SKM-1 (cell line): ENCODE measurements at regions not wholly inside any gene's neighbourhood (a gene's known extent, or its start where the extent isn't known, plus 50 kb on each side); places are given as distances from the start of the nearest gene placed in this dataset.

Source experiments
- DNase-seq: peaks from one replicate; lab custom pipeline; 2025; ENCODE audit not compliant: unreplicated experiment; lab: John Stamatoyannopoulos, UW

DNA sequence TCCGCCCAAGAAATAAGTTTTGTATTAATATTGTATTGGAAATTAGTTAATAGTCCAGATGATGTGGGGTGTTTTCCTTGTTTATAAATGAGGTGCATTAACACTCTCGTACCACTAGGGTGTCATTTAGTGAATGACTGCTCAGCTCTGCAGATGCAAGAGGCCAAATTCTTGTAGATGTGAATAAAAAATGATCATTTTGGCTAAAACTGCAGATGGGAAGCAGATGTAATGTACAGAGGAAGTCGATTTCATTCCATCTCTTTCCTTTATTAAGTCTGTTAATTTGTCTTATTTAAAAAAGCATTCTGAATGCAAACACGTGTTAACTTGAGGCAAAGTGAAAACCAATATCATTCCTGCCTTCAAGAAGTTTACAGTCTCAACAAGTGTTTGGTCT is 108.1 kb downstream of the DHX15 start:
- peak; percentile 3 for DNase-seq

DNA sequence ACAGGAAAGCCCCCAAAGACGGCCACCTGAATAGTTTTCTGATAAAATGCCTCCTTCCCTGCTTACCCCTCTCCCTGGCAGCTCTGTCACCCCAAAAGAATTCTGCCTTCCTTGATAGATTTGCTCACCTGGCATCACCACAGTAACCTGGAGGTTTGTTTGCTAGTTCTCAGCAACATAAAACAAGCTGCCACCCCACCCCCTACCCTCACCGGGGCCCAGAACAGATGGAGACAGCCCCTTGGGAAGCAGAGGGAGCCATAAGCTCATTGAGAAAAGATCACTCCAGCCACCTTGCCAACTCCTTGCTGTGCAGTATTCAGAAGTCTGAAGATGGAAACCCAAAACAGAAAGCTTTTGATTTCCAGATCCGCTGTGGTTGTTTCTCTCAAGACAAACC is 108.6 kb downstream of the DHX15 start:
- DNase-seq: no peak

DNA sequence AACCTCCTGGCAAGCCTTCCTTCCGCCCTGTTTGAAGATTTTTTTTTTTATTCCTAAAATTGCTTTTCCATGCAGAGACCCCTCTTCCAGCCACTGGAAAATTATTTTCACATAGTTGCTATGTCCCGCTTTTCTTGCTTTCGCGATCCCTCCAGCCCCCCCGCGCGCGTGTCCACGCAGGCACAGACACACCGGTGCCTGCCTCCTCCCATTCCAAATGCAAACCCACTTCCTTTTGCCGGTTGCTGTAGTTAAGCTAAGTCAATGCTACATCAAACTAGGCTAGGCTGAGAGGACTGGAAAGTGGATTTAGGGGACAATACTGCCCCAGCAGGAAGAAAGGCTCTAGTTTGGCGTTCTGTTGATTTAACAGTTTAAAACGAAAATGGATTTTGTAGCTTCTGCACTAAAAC is 111.0 kb downstream of the DHX15 start:
- no peak for DNase-seq

DNA sequence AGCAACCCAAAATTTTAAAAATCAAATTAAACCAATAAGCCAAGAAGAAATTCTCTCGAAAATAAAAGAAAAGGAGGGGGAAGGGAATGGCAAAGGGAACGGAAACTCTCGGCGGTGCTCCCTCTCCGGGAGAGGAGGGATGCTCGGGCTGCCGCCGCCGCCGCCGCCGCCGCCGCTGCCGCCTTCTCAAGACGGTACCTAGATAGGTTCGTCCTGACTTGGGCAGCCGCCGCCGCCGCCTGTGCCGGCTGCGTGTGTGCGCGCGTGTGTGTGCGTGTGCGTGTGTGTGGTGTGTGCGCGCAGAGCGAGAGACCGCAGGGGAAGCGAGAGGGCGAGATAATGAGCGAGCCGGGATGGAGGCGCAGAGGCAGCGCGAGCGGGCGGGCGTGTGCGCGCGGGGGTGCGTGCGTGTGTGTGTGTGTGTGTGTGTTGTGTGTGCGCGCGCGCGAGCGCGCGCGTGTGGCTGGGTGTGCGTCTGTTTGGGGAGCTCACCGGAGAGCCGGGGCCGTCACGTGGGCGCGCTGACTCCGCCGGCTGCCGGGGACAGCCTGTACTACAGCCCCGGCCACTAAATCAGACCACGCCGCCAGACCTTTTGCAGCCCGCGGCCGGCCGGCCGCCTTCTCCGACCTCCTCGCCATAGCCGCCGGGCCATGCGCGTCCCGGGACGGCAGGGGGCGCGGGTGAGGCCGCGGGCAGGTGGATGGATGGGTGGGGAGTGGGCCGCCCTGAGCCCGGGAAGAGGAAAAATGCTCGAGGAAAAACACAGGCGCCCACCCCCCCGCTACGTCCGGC is 111.6 kb downstream of the DHX15 start:
- no peak for DNase-seq

DNA sequence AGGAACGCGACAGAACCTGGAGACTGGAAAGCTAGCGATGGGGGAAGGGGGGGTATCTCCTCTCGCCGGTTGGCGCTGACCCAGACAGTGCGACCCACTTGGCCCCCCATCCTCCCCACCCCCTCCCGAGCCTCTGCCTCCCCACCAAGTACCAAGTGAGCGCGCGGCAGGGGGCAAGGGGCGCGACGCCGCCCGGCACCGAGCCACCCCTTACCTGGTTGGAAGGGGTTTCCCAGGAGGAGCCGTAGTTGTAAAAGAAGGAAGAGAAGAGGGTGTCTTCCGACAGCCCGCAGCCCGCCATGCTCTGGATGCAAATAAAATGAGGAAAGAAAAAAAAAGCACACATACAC is 112.2 kb downstream of the DHX15 start:
- DNase-seq: no peak

DNA sequence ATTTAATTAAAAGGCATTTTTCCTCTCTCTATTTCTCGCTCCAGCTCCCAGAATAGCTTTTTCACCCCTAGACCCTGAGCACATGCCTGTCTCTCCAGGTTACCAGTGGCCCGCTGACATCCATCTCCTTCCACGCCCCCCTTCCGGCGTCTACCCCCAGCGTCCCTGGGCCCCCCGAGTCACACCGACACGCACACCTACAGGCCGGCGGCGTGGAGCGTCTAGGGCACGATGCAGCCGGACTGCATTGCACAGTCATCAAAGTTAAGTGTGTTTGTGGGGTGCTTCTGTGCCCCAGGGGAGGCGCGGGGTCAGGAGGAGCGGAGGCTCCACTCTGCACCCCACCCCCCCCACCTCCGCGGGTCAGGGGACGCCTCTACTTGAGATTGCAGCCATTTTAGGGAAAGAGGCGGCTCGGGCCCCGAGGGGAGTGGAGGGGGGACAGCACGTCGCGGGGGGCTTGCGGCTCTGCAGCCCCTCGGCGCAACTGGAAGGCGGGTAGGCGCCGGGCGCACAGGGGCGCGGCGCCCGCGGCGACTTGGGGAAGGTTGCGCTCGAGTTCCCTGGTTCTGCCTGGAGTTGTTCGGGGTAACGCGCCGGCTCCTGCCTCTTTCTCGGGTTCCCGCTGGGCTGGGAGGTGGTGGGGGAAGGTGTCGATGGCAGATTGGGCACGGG is 112.7 kb downstream of the DHX15 start:
- DNase-seq: no peak

DNA sequence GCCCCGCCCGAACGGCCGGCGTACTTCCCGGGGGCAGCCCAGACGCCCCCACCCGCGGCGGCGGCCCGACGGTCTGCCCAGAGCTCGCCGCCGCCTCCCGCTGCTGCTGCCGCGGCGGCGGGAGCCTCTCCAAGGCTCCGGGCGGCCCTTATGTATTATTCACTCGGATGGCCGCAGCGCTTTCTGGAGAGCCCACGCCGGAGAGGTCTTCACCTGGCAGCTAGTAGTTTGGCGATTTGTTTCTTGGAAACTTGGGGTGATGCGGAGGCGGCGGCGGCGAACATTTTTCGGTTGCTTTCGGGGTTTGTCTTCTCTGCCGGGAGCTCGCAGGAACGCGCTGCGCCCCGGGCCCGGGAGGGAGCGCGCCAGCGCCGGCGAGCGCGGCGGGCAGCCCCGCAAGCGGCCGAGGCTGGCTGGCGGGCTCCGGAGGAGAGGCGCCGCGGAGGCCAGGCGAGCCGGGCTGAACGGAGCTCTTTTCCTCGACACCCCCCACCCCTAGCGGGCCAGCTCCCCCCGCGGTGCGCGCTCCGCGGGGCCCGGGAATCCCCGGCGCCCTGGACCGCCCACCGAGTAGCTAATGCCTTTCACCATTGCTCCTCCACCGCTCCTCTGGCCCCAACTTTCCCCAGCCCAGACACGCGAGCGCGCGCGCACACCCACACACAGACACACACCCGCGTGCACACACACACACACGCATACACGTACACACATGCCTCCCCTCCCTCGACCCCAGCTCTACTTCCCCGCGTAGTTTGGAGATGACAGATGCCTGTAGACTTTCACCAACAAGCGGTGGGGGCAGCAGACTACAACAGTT is 113.5 kb downstream of the DHX15 start:
- no peak for DNase-seq

DNA sequence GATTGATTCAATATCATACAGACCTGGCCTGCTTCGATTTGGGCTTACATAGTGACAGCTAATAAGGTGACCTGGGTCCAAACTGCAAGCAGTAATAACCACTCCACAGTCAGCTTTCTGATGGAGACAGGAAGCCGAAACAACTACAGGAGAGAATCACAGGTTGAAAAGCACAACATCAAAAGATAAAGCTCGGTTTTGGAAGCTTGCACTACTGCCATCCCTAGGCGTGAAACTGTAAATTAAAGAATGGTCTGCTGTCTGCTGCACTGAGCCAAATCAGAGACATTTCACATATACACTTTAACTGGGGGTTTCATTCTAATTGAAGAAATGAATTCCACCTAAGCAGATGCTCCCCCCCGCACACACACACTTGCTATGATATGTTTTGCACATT is 116.3 kb downstream of the DHX15 start:
- DNase-seq: no peak

DNA sequence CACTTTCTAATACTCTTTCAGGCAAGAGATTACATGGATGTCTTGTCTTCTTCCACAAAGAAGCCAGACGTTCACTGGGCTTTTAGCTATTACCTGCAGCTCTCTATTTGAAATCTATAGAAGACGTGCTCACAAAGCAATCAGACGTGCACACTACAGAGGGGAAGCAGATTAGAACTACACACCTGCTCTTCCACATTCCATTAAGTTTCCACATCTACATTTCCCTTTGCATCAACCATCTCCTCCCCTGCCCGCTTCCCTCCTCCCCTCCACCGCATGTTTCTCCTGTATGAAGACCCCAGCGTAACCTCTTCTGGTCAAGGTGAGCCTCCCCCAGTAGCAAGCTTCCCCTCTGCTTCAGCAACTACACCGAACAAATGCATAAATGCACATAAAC is 119.8 kb downstream of the DHX15 start:
- no peak for DNase-seq

DNA sequence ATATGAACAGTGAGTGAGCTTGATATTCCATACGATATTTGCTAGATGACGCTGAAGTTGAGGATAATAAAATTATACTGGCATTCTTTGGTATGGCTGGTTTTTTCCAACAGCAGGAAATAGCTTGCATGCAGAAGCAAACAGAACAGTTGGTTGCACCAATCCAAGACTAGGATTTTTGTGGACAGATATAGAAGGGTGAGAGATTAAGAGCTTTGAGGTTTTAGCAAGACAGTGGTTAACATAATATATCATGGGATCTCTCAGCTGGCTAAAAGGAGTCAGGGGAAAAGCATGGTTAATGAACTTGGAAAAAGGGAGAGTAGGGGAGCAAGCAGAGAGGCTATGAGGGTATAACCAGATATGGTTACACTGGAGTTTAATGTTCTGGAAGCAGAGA is 127.9 kb downstream of the DHX15 start:
- DNase-seq: no peak

DNA sequence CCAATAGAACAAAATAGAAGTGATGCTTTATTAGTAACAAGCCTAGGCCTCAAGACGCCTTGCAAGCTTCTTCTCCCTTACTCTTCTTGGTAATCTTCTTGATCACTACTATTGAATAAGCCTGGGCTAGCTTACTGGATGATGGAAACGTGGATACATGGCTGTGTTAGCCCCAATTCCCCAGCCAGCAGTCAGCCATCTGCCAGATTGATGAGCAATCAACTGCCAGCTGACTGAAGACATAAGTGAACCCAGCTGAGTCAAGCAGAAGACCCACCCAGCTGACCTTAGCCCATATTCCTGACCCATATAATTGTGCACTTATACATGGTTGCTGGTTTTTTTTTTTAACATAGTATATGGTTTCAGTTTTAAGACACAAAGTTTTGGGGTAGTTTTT is 130.4 kb downstream of the DHX15 start:
- no peak for DNase-seq

DNA sequence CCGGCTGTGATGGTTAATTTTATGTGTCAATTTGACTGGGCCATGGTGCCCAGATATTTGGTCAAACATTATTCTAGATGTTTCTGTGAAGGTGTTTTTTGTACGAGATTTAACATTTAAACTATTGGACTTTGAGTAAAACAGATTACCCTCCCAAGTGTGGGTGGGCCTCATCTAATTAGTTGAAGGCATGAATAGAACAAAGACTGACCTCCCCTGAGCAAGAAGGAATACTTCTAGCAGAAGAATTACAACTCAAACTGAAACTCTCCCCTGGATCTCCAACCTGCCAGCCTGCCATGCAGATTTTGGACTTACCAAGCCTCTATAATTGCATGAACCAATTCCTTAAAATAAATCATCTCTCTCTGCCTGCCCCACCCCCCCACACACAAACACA is 132.5 kb downstream of the DHX15 start:
- DNase-seq: no peak

DNA sequence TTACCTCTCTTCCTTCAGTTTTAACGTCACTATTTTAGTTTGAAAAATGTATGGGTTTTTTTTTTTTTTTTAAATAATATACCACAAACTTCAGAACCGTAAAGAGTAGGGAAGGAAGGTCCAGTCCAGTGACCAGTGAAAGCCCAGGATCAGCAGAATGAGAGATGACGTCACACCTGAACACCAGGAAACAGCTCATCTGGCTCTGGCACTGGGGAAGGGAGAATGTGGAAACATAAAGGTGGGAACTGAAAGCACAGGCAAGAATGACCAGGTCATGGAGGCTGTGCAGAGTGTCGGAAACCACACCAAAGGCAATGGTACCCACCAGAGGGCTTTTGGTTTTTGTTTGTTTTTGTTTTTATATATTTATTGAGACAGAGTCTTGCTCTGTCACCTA is 141.2 kb downstream of the DHX15 start:
- no peak for DNase-seq

DNA sequence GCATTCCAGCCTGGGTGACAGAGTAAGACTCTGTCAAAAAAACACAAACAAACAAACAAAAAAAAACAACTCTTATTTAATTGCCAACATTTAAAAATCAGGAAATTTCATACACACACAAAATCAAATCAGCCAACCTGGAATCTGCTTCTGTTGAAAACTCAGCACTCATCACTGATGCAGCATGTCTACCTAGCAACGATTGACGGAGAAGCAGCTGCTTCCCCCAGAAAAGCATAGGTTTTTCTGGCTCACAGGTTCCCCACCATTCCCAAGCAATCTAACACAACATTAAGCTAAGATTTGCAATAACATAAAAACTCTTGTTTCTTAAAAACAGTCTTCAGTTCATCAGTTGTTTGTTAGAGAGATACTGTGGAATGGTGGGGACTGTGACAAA is 143.6 kb downstream of the DHX15 start:
- DNase-seq: no peak

DNA sequence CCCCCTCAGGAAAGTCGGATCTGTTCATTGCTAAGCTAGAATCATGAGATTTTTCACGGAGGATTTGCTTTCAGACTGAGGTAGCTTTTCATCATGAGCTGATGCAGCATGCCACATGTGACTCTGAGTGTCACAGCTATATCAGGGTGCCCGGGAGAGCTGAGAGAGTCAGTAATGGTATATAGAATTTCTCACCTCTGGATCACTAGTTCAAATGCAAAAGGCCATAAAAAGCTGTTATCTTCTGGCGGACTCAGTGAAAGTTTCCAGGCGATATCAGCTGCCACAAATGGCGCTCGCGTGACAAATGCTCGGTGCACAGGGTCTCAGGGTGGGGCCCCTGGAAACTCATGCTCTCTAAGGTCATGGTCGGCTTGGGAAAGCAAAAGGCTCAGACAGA is 150.1 kb downstream of the DHX15 start:
- DNase-seq: no peak

DNA sequence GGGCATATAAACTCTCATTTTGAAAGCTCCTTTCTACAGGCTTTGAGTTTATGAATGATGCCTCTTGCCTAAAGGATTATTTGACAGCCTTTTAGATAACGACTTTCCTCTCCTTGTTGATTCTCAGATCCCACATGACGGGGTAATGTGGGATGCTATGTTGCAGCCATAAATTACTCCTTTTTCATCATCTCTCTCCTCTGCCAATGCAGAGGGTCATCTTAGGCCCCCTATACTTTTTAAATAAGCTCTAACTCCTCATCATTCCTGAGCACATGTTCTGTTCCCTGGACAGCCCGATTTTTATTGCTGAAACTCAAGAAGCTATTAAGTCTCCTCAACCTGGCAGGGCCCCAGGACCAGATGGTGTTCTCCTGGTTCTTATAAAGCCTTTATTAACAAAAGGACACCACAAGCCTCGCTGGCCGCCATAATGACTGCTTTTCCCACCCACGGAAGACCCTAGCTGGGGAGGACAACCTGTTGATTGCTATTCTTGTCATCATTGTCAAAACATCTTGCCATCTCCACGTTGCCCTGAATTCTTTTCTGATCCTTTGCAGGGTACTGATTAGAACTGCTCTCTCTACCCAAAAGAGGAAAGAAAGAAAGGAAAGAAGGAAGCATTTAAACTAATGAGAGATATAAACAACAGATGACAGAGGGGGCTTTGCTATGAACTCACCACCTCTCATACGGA is 150.7 kb downstream of the DHX15 start:
- DNase-seq: no peak

DNA sequence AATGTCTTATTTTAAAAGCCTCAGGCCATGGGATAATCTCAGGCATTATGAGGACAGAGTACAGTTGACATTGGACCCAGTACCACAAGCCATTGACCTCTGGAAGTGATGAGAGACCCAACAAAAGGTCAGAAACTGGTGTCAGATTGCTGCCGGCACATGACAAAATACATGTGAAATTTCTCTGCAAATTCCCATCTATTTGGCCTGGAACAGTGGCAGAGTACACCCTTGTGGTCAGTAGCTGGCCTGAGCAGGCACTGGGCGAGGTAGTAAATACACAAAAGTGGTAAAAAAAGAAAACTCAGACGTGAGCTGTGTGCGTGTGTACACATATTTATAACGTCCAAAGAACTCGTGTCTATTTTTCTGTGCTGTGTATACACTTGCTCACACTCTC is 155.5 kb downstream of the DHX15 start:
- DNase-seq: no peak

DNA sequence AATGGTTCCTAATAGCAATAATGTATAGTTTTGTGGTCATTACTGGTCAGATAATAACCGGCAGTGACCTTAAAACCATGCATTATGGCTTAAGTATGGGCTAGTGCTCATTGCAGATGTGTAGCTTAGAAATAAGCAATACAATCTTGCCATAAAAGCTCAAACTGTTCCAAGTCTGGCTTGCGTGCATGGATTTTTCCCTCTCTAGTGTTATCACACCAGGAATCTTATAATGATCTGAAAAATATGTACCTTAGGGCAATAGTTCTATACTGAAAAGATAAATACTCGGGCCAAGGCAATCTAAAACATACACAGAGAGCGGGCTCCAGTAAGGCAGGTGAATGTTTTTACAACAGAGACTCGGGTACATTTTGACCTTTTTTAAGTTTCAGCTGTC is 157.8 kb downstream of the DHX15 start:
- no peak for DNase-seq

DNA sequence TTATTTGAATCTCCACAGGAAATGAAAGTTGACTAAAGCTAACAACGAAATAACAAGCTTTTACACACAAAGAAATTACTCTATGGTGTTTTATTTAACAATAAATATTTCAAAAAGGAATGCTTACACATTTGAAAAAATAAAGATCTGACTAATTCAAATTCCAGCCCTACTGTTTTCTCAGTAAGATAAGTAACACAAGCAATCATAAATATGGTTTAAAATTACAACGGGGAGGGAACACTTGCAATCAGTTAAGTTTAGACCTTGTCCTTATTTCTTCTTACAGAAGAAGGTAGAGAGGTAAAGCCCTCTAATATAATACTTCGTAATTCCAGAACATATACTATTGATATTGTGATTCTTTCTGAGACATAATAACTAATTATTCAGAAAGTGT is 158.5 kb downstream of the DHX15 start:
- no peak for DNase-seq

DNA sequence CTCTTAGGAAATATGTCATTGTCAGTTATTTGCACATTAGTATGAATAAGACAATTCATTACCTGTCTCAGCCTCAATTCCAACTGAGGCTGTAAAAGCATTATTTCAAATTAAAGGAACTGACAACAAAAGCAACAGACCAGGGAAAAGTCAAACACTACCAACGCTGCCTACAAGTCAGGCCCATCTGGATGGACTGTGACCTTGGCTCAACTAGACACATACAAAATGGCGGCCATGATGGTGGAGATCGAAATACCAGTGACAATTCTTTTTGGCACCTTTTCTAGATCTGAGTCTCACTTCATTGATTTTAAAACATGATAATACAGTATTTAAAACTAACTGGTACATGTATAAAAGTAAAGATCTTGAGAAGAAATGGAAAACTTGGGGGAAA is 160.7 kb downstream of the DHX15 start:
- DNase-seq: no peak

DNA sequence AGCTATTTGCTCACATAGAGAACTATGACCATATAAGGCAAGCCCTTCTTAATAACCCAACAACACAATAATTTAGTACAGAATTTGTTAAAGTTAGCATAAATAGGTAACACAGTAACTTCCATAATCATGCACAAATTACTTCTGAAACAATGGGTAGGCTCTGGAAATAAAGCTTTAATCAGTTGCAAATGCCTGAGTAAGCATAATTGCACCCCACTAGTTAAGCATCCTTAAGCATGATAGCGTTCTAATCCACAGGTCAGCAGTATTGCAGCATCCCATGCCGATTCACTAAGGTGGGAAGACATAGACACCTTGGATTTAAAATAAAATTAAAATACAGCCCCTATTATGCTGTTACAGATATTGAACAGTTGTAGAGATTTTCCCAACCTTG is 161.7 kb downstream of the DHX15 start:
- no peak for DNase-seq
